NCI-H526 treated with DMSO at 0.1 percent for 48 hours (cell line): ENCODE measurements at regions not wholly inside any gene's neighbourhood (a gene's known extent, or its start where the extent isn't known, plus 50 kb on each side); places are given as distances from the start of the nearest gene placed in this dataset.

ENCODE experiments used
- DNase-seq: peaks from one replicate; lab custom pipeline; 2025; lab: John Stamatoyannopoulos, UW

DNA sequence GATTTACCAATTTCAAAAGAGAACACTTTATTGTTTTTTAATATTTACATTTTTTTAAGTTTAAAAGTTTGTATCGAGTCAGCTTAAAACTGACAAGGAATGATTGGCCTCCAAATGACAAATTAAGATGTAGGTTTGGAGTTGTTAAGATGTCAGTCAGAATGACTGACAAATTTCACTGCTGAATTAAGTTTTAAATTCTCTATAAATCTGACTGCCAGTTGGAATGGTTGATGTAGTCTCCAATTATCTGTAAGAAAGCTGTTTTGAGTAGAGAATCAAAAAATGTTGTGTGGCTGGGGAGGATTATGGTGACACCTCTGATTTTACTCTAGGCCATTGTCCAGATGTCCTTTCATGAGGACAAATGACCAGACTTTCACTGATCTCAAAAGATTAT lies 165.3 kb upstream of the CDH20 start:
- DNase-seq: no peak

- no peak for DNase-seq
These were observed 163.8 kb upstream of the CDH20 start for GRCh38 chr18:61169386-61169785.

DNA sequence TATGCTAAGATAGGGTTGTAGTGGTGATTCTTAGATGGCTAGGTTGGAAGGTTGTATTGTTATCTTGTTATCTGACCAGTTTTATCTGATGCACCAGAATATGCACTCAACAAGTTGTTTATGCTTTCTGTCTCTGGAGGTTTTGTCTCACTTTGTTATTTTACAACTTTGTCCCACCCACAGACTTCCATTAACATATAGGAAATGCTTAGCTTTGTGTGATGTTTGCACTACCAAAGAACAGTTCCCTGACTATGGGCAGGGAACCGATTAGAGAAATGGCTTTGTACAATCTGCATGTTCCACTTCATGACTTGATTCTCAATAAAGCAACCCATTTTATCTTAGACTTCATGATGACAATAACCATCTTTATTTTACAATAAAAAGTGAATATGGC lies 160.6 kb upstream of the CDH20 start:
- DNase-seq: no peak

GRCh38 chr18:61173554-61173953 lies 159.7 kb upstream of the CDH20 start:
- no peak for DNase-seq

DNA sequence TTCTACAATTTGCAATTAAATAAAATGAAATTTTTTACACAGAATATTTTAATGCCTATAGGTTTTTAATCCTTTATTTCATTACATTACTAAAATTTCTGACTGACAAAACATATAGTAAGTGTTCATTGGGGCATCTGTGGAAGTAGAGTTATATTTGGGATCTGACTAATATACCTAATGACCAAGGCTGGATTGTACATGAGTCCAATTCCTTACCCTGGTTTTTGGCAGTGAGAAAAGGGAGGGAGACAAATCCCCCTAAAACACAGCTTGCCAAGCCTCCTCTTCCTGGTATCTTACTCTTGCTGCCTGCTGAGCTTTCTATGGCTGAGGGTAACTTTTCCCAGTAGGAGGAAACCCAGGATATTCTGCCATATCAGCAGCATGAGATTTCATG lies 149.4 kb upstream of the CDH20 start:
- no peak for DNase-seq

DNA sequence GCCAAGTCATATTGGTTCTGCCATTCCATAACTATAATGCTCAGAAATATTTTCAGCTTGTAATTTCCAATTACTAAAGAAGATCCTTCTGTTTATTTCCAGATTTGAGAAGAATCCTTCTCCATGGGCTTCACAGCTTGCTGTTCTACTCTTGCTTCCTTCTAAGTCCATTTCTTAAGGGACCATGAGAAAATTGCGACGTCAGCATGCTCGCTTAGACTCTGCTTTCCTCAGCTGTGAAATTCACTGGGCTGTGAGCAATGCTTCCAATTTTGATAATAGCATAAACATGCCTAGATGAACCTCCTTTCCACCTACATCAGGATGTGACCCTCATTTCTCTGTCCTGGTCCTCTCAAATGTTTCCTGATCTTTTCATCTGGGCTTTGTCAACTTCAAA lies 145.3 kb upstream of the CDH20 start:
- no peak for DNase-seq

- DNase-seq: no peak
These were observed 143.9 kb upstream of the CDH20 start for GRCh38 chr18:61189376-61189775.

DNA sequence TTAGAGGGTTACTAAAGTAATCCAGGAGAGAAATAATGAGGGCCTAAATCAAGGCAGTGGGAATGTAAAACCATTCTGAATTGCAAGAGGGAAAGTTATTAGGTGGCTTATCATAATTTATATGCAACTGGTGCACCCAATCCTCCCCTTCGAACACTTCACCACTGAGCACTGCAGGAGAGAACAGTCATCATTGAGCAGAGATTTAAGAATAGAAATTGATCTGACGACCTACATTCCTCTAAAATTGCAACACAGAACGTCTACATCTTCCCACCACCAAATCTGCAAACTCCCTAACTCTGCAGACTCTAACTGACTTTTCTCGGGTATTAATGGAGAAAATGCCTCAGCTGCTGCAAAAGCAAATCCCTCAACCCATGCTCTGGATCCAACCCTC lies 138.5 kb upstream of the CDH20 start:
- no peak for DNase-seq

GRCh38 chr18:61196750-61197149 lies 136.5 kb upstream of the CDH20 start:
- no peak for DNase-seq

DNA sequence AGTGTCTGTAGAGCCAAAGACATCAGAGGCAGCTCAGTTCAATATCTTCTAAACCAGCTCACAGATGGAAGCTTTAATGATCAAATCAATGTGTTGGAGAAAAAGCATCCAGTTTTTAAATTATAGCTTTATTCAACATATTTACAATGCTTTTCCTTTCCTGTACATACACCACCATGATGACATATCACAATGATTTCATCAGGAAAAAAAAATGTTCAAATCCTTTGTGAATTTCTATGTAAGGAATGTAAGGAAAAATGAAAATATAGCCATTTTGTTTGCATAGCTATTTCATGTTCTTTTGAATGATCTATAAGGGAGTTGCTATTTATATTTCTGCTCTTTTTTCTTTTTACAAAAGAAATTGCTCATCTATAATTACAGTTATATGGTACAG lies 134.7 kb upstream of the CDH20 start:
- DNase-seq: no peak

DNA sequence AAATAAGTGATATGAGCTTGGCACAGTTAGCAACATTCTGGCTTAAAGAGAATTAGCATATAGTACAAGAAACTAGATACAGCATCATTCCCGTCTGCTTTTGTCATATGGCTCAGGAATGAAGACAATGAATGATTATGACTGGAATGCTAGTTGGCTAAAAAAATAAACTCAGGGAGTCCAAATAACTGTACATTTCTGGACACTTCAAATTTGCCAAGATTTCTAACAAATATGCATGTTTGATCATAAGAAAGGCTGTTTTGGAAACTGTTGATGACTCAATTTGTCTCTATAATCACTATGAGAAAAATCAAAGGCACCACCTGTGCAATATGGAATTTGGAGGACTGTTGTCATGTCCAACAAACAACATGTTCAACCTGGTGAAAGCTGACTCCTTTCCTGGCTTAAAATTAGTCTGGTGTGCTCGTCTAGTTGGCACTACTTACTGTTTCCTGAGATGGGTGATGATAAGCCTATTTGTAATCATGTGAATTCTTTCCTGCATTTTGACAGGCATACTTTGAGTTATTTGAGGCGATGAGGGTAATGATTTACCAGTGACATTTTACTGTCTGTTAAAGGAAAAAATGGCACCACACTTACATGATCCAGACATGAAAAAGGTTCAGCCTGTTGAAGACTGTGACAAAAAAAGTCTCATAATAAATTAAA lies 133.9 kb upstream of the CDH20 start:
- no peak for DNase-seq

GRCh38 chr18:61201511-61201910 lies 131.7 kb upstream of the CDH20 start:
- DNase-seq: no peak

DNA sequence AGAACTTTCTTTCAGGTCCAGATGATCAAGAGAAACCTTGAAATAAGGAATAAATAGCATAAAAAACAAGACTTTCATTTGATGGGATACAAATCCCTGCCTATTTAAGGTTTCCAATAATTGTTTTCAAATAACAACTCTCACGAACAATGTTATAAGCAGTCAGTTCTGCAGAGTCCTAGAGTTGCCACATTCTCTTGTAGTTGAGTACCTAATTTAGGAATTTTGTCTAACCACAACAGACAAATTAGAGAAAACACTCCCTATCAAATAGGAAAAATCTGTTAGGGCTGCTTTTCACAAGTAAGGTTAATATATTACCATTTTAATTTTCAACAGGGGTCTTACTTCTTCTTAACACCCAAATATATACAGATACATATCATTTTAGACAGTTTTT lies 130.1 kb upstream of the CDH20 start:
- no peak for DNase-seq

GRCh38 chr18:61209801-61210200 lies 123.4 kb upstream of the CDH20 start:
- no peak for DNase-seq

GRCh38 chr18:61216051-61216450 lies 117.2 kb upstream of the CDH20 start:
- DNase-seq: no peak

DNA sequence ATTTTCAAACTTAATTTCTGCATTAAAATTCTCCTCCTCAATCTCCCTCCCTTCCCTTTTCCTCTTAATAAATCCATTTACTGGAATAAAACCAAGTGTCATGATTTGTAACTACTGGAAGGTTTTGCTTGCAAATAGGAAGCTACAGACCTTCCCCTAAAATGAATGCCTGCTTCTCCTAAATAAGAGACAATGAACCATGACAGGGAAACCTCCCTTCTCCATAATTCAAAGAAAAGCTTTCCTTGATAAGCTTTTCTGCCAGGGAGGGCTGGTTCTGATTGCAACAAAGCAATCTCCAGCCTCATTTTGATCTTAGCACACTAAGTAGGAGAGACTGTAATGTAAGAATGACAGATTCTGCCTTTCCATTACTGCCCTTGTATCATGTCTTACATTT lies 111.0 kb upstream of the CDH20 start:
- no peak for DNase-seq

GRCh38 chr18:61225336-61225735 lies 107.9 kb upstream of the CDH20 start:
- no peak for DNase-seq

DNA sequence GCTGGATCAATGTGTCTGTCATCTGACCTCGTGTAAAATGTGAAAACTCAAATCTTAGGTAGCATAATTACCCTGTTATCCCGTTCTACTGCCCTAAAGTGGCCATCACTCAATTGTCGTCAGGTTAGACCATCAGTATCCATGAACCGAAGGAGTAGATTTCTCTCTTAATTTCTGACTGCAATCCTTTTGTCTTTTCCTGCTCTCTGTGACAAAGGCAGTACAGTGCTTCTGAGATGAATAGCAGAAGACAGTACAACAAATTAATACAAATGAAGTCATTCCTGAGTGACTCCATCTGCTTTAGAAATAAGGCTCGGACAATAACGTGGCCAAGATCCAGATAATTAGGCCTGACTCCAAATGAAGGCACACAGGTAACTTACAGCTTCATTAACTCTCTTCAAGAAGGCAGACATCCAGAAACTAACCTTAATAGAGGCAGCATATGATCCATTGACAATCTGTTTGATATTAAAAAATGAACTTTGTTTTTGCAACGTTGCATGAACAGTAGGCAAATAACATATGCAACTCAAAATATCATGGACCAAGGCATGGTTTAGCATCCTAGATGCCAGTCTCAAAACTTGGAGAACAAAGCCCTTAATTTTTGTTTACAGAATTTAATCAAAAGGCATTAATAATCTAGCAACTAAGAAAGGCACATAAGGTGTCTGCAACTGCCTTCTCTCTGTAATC lies 96.7 kb upstream of the CDH20 start:
- DNase-seq: no peak

- DNase-seq: no peak
These were observed 95.7 kb upstream of the CDH20 start for GRCh38 chr18:61237529-61237928.

DNA sequence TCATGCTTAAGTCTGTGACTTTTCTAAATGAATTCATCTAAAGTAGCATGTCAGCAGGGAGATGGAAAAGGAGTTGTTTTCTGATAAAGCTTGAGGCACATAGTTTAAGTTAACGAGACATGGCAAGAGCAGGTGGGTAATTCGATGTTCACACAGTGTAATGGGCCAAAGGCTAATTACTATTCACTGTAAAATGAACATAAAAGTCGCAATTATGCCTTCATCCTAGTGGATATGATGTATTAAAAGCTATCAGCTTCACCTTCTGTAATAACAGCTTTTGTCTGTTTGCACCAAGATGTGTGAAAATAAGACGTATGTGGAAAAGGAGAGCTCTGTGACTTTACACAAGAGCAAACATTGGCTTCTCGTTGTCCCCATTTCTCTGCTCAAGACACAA lies 94.2 kb upstream of the CDH20 start:
- DNase-seq: no peak

- no peak for DNase-seq
These were observed 91.9 kb upstream of the CDH20 start for GRCh38 chr18:61241260-61241853.

DNA sequence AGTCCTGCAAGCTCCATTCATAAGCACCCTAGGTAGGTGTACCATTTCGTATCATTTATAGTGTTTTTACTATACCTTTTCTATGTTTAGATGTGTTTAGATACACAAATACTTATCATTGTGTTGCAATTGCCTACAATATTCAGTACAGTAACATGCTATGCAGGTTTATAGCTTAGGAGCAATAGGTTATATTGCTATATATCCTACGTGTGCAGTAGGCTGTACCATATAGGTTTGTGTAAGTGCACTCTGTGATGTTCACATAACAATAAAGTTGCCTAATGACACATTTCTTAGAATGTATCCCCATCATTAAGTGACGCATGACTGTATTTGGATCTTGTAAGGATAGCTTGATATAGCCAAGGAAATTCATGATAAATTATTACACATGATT lies 88.6 kb upstream of the CDH20 start:
- DNase-seq: no peak

- no peak for DNase-seq
These were observed 88.0 kb upstream of the CDH20 start for GRCh38 chr18:61245276-61245675.

- no peak for DNase-seq
These were observed 84.6 kb upstream of the CDH20 start for GRCh38 chr18:61248589-61248988.
